H9 (cell line): ENCODE measurements at regions not wholly inside any gene's neighbourhood (a gene's known extent, or its start where the extent isn't known, plus 50 kb on each side); places are given as distances from the start of the nearest gene placed in this dataset.

Experiments used
- DNase-seq: peaks from one replicate; pipeline ENCODE4 v3.0.0-alpha.2; 2017
- H2AFZ ChIP-seq: one replicate; pipeline ENCODE4 v1.6.1; 2013; ENCODE audit warnings: mild to moderate bottlenecking, low read length, control low read depth, moderate library complexity
- H2AK5ac ChIP-seq: 2 replicates; pipeline ENCODE4 v1.6.1; 2013; ENCODE audit warnings: low read length, control low read depth, mixed read lengths; ENCODE audit not compliant: insufficient read length
- H2BK120ac ChIP-seq: one replicate; pipeline ENCODE4 v1.6.1; 2013; ENCODE audit warnings: low read depth, mild to moderate bottlenecking, low read length, control low read depth, inconsistent platforms; ENCODE audit not compliant: poor library complexity, severe bottlenecking
- H2BK12ac ChIP-seq: 2 replicates; pipeline ENCODE4 v1.6.1; 2013; ENCODE audit warnings: low read length, control low read depth, mixed read lengths, low read depth; ENCODE audit not compliant: insufficient read length
- H2BK15ac ChIP-seq: 2 replicates; pipeline ENCODE4 v1.6.1; 2013; ENCODE audit warnings: low read depth, low read length, control low read depth
- H2BK20ac ChIP-seq: one replicate; pipeline ENCODE4 v1.6.1; 2013; ENCODE audit warnings: low read depth, mild to moderate bottlenecking, low read length, control low read depth, inconsistent platforms; ENCODE audit not compliant: poor library complexity, severe bottlenecking
- H2BK5ac ChIP-seq: 2 replicates; pipeline ENCODE4 v1.6.1; 2013; ENCODE audit warnings: low read length, control low read depth, mixed read lengths; ENCODE audit not compliant: insufficient read length
- H3K14ac ChIP-seq: 2 replicates; pipeline ENCODE4 v1.6.1; 2013; ENCODE audit warnings: low read length, control low read depth; ENCODE audit not compliant: insufficient read depth
- H3K18ac ChIP-seq: 2 replicates; pipeline ENCODE4 v1.6.1; 2013; ENCODE audit warnings: low read depth, mild to moderate bottlenecking, mixed read lengths, low read length, control low read depth; ENCODE audit not compliant: insufficient read length
- H3K23ac ChIP-seq: 2 replicates; pipeline ENCODE4 v1.6.1; 2013; ENCODE audit warnings: low read length, control low read depth, mixed read lengths, low read depth; ENCODE audit not compliant: insufficient read length
- H3K23me2 ChIP-seq: 2 replicates; pipeline ENCODE4 v1.6.1; 2013; ENCODE audit warnings: low read depth, mild to moderate bottlenecking, mixed read lengths, low read length, control low read depth; ENCODE audit not compliant: insufficient read length, poor library complexity, severe bottlenecking
- H3K27ac ChIP-seq: 2 replicates; pipeline ENCODE4 v1.5.1; 2013; ENCODE audit warnings: low read length, control low read depth, mixed read lengths, low read depth; ENCODE audit not compliant: insufficient read length
- H3K27me3 ChIP-seq: 2 replicates; pipeline ENCODE4 v1.6.1; 2013; ENCODE audit warnings: low read length, control low read depth, inconsistent platforms; ENCODE audit not compliant: insufficient read depth
- H3K4ac ChIP-seq: 2 replicates; pipeline ENCODE4 v1.6.1; 2013; ENCODE audit warnings: low read depth, mild to moderate bottlenecking, control low read depth, inconsistent platforms, low read length, moderate library complexity
- H3K4me1 ChIP-seq: 2 replicates; pipeline ENCODE4 v1.6.1; 2013; ENCODE audit warnings: low read length, control low read depth, inconsistent platforms; ENCODE audit not compliant: insufficient read depth
- H3K4me2 ChIP-seq: 2 replicates; pipeline ENCODE4 v1.6.1; 2013; ENCODE audit warnings: low read length, control low read depth, mixed read lengths; ENCODE audit not compliant: insufficient read length, insufficient read depth
- H3K56ac ChIP-seq: 2 replicates; pipeline ENCODE4 v1.6.1; 2013; ENCODE audit warnings: low read depth, mild to moderate bottlenecking, mixed read lengths, low read length, control low read depth; ENCODE audit not compliant: insufficient read length
- H3K79me1 ChIP-seq: 2 replicates; pipeline ENCODE4 v1.6.1; 2013; ENCODE audit warnings: low read depth, mild to moderate bottlenecking, moderate library complexity, low read length, control low read depth, inconsistent platforms; ENCODE audit not compliant: insufficient read depth, poor library complexity, severe bottlenecking
- H3K79me2 ChIP-seq: 2 replicates; pipeline ENCODE4 v1.6.1; 2013; ENCODE audit warnings: low read length, control low read depth, inconsistent platforms; ENCODE audit not compliant: insufficient read depth
- H3K9ac ChIP-seq: 2 replicates; pipeline ENCODE4 v1.6.1; 2013; ENCODE audit warnings: low read length, control low read depth, mixed read lengths; ENCODE audit not compliant: insufficient read length; ENCODE audit errors: extremely low read depth
- H3K9me3 ChIP-seq: one replicate; pipeline ENCODE4 v1.6.1; 2013; ENCODE audit warnings: low read depth, low read length, inconsistent platforms; ENCODE audit not compliant: control insufficient read depth
- H3T11ph ChIP-seq: one replicate; pipeline ENCODE4 v1.6.1; 2013; ENCODE audit warnings: mild to moderate bottlenecking, low read length, control low read depth, inconsistent platforms
- H4K20me1 ChIP-seq: one replicate; pipeline ENCODE4 v1.6.1; 2013; ENCODE audit not compliant: control insufficient read depth, insufficient read length, insufficient read depth
- H4K5ac ChIP-seq: 2 replicates; pipeline ENCODE4 v1.6.1; 2013; ENCODE audit warnings: low read depth, mild to moderate bottlenecking, mixed read lengths, low read length, control low read depth; ENCODE audit not compliant: insufficient read length
- H4K8ac ChIP-seq: replicated peaks from 2 replicates; pipeline ENCODE4 v1.6.1; 2013; ENCODE audit warnings: low read length, control low read depth, mixed read lengths, low read depth; ENCODE audit not compliant: insufficient read length
- H4K91ac ChIP-seq: 2 replicates; pipeline ENCODE4 v1.6.1; 2013; ENCODE audit warnings: low read depth, mild to moderate bottlenecking, moderate library complexity, mixed read lengths, low read length, control low read depth; ENCODE audit not compliant: insufficient read length
- H3K27ac Mint-ChIP-seq, 3 experiments: 2 replicates in 2 of 3; 3 replicates in 1 of 3; pipeline ENCODE4 v1.8.0; 2020 to 2021; ENCODE audit warnings: mixed read lengths in 3 of 3, mild to moderate bottlenecking in 1 of 3, moderate library complexity in 1 of 3
- H3K27me3 Mint-ChIP-seq: 2 replicates; pipeline ENCODE4 v1.8.0; 2021; ENCODE audit warnings: low read depth, mild to moderate bottlenecking, moderate library complexity, mixed read lengths
- H3K36me3 Mint-ChIP-seq, 3 experiments: 2 replicates in 2 of 3; 3 replicates in 1 of 3; pipeline ENCODE4 v1.8.0; 2020 to 2021; ENCODE audit warnings: low read depth in 3 of 3, mixed read lengths in 3 of 3; ENCODE audit not compliant: insufficient read depth in 1 of 3
- H3K4me1 Mint-ChIP-seq, 2 experiments: 2 replicates each; pipeline ENCODE4 v1.8.0; 2020; ENCODE audit warnings: mixed read lengths in 2 of 2
- H3K4me3 Mint-ChIP-seq, 2 experiments: 2 replicates in 1 of 2; 3 replicates in 1 of 2; pipeline ENCODE4 v1.8.0; 2020 to 2021; ENCODE audit warnings: mild to moderate bottlenecking in 2 of 2, mixed read lengths in 2 of 2, moderate library complexity in 1 of 2
- H3K9me3 Mint-ChIP-seq, 2 experiments: 2 replicates in 1 of 2; 3 replicates in 1 of 2; pipeline ENCODE4 v1.8.0; 2020; ENCODE audit warnings: mild to moderate bottlenecking in 2 of 2, mixed read lengths in 2 of 2, moderate library complexity in 1 of 2
- WGBS: extraction: QIAGEN DNeasy Blood & Tissue Kit; methylation state at CpG from one replicate; pipeline ENCODE4 v1.1.7; 2013; ENCODE audit warnings: missing lambda C conversion rate, low lambda C conversion rate, mixed read lengths; ENCODE audit not compliant: insufficient read length; ENCODE audit errors: extremely low coverage; 5-methylcytosine and 5-hydroxymethylcytosine counted together
- TF ChIP-seq, protein P1 (sequence below): fragments of 200-600 bp; sonication (generic); conservative IDR thresholded peaks from 3 replicates; pipeline ENCODE4 v1.8.0; 2021; ENCODE audit warnings: antibody characterized with exemption, mild to moderate bottlenecking

DNA sequence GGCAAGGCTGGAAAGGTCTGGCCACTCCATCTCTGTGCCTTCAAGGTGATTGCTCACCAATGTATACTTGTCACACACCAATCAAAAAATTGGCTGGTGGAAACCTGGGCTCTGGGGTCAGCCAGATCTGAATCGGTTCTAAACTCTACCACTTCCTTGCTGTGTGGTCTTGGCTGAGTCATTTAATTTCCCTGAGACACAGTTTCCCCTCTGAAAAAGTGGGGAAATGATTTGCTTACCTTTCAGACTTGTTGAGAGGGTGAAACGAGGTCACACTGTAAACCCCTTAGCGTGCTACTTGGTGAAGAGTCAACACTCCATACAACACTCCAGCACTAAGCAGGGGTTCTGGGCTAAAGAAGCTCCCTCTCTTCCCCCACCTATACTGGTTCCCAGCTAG lies 252.3 kb upstream of the ZIC3 start:
- H3K9me3 Mint-ChIP-seq, result peaks cover 20 to 39% of the 10 kb centered on the region in 2 experiments
- H3K4me3 Mint-ChIP-seq, result no peak overlapping the region

More for the DNA sequence above, 252.3 kb upstream of the ZIC3 start:
- H3K27ac ChIP-seq, result no peak overlapping the region
- Mint-ChIP-seq H3K27ac (no peak overlapping the region), H3K27me3 (no peaks in the 10 kb centered on the region; the same call in 1 of the 2 replicates), H3K4me1 (no peaks in the 10 kb centered on the region), H3K36me3 (peaks cover 2 to 9% (median 3%) of the 10 kb centered on the region in 3 experiments; a peak in 6 of 7 replicates)
- no peak overlapping the region for H3K18ac ChIP-seq
- no peaks in the 10 kb centered on the region for H3K27me3 ChIP-seq
- H3K23ac ChIP-seq, result no peak overlapping the region
- H2BK12ac ChIP-seq, result no peak overlapping the region
- H2BK5ac ChIP-seq, result no peak overlapping the region
- peaks cover 9% of the 10 kb centered on the region for H3K9me3 ChIP-seq
- no peak overlapping the region for H2AFZ ChIP-seq
- H3K4me1 ChIP-seq, result no peaks in the 10 kb centered on the region
- H3K4me2 ChIP-seq, result no peak overlapping the region
- no peak overlapping the region for H3K4ac ChIP-seq
- H2BK15ac ChIP-seq, result no peak overlapping the region
- no peak overlapping the region for H4K8ac ChIP-seq
- no peaks in the 10 kb centered on the region for H3K79me2 ChIP-seq
- no peak overlapping the region for H4K5ac ChIP-seq
- no peak for DNase-seq
- no peak overlapping the region for H3T11ph ChIP-seq
- H2BK20ac ChIP-seq, result no peak overlapping the region
- H3K14ac ChIP-seq, result no peak overlapping the region
- H3K23me2 ChIP-seq, result no peaks in the 10 kb centered on the region
- H3K9ac ChIP-seq, result no peak overlapping the region
- H4K20me1 ChIP-seq, result no peaks in the 10 kb centered on the region
- no peak overlapping the region for H2BK120ac ChIP-seq
- TF ChIP-seq, protein P1, sequence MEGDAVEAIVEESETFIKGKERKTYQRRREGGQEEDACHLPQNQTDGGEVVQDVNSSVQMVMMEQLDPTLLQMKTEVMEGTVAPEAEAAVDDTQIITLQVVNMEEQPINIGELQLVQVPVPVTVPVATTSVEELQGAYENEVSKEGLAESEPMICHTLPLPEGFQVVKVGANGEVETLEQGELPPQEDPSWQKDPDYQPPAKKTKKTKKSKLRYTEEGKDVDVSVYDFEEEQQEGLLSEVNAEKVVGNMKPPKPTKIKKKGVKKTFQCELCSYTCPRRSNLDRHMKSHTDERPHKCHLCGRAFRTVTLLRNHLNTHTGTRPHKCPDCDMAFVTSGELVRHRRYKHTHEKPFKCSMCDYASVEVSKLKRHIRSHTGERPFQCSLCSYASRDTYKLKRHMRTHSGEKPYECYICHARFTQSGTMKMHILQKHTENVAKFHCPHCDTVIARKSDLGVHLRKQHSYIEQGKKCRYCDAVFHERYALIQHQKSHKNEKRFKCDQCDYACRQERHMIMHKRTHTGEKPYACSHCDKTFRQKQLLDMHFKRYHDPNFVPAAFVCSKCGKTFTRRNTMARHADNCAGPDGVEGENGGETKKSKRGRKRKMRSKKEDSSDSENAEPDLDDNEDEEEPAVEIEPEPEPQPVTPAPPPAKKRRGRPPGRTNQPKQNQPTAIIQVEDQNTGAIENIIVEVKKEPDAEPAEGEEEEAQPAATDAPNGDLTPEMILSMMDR, result no peak
- no CpG with 5 or more reads among the region's 3 CpGs for WGBS
- H4K91ac ChIP-seq, result no peak overlapping the region
- no peaks in the 10 kb centered on the region for H3K79me1 ChIP-seq
- H3K56ac ChIP-seq, result no peak overlapping the region
- no peak overlapping the region for H2AK5ac ChIP-seq
